GM21529 (cell line): ENCODE measurements at regions not wholly inside any gene's neighbourhood (a gene's known extent, or its start where the extent isn't known, plus 50 kb on each side); places are given as distances from the start of the nearest gene placed in this dataset.
"Not testable (repeated sequence)": the region's sequence is repeated elsewhere in the genome, so short reads cannot be mapped to it uniquely, and the experiment has no call there.

Experiments used
- ATAC-seq: cut with Tn5 transposase; IDR thresholded peaks from one replicate; pipeline ENCODE4 v1.9.1; 2021; ENCODE audit not compliant: unreplicated experiment

GRCh38 chr15:20104551-20104950 is 437.0 kb downstream of the GOLGA6L6 start:
- not testable (repeated sequence) for ATAC-seq

DNA sequence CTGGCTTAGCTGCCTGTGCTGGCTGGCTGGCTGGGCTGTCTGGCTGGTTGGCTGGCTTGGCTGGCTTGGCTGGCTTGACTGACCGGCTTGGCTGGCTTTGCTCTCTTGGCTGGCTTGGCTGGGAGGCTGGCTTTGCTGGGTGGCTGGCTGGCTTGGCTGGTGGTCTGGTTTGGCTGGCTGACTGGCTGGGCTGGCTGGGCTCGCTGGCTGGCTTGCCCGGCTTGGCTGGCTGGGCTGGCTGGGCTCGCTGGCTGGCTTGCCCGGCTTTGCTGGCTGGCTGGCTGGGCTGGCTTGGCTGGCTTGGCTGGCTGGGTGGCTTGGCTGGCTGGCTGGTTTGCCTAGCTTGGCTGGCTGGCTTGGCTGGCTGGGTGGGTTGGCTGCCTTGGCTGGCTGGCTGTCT is 438.7 kb downstream of the GOLGA6L6 start:
- not testable (repeated sequence) for ATAC-seq

- ATAC-seq = not testable (repeated sequence)
Measured at GRCh38 chr15:20102209-20102608, 439.4 kb downstream of the GOLGA6L6 start.

GRCh38 chr15:20101281-20101680 is 440.3 kb downstream of the GOLGA6L6 start:
- ATAC-seq = not testable (repeated sequence)

GRCh38 chr15:20100604-20101270 is 440.9 kb downstream of the GOLGA6L6 start:
- not testable (repeated sequence) for ATAC-seq

DNA sequence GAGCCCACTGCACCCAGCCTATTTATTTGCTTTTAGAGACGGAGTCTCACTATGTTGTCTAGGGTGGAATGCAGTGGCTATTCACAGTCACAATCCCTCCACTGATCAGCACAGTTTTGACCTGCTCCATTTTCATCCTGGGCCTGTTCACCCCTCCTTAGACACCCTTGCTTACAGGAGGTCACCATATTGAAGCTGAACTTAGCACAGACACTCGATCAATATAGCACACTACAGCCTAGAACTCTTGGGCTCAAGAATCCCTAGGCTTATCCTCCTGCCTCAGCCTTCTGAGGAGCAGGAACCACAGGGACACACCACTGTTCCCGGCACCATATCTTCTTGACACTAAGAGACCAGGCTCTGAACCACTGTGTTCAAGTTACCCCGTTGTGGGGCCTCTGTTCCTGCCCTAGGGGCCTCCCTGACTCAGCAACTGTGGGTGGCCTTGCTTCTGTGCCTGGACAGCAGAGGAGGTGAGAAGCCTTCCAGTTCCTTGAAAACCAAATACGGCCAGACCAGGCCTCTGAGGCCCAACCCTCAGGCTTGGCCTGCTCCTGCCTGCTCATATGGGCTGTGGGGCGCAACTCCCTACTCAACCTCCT is 445.8 kb downstream of the GOLGA6L6 start:
- not testable (repeated sequence) for ATAC-seq

DNA sequence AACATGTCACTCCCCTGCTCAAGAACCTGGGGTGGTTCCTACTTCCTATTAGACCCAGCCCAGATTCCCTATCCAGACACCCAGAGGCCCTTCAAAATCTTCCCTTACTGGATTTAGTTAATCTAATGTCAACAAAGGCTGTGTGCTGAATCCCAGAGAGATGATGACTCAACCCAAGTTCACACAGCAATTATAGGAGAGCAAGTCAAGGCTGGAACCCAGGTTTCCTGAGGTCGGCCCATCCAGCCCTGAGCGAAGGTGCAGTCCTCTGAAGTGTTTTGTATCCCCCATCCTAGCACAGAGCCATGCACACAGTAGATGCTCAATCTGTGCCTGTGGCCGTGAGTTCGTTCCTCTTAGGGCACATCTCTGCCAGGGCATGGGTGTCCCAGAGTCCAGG is 452.1 kb downstream of the GOLGA6L6 start:
- not testable (repeated sequence) for ATAC-seq

GRCh38 chr15:20084026-20084425 is 457.6 kb downstream of the GOLGA6L6 start:
- ATAC-seq = not testable (repeated sequence)

DNA sequence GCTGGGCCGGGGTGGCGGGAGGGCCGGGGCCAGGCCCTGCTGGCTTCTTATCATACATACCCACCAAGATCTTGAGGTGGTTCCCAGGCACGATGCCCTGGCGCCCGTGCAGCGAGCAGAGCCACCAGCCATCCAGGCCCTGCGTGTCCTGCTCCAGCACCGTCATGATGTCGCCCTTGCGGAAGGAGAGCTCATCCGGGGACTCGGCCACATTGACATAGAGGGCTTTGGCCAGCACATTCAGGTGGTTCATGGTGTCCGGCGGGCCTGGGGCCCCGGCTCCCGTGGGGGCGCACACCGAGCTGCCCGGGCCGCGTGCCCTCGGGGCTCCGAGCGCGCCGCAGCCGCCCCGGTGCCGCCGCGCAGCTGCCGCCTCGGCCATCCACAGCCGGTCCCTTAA is 467.5 kb downstream of the GOLGA6L6 start:
- not testable (repeated sequence) for ATAC-seq

DNA sequence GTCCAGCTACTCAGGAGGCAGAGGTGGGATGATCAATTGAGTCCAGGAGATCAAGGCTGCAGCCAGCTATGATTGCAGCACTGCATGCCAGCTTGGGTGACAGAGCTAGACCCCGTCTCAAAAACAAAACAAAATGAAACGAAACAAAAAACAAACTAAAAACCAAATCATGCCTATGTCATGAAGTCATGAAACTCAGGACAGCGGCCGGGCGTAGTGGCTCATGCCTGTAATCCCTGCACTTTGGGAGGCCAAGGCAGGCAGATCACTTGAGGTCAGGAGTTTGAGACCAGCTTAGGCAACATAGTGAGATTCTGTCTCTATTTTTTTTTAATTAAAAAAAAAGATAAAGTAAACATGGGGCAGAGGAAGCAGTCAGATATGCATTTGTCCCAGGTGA is 472.6 kb downstream of the GOLGA6L6 start:
- not testable (repeated sequence) for ATAC-seq

GRCh38 chr15:20066173-20066572 is 475.4 kb downstream of the GOLGA6L6 start:
- not testable (repeated sequence) for ATAC-seq

DNA sequence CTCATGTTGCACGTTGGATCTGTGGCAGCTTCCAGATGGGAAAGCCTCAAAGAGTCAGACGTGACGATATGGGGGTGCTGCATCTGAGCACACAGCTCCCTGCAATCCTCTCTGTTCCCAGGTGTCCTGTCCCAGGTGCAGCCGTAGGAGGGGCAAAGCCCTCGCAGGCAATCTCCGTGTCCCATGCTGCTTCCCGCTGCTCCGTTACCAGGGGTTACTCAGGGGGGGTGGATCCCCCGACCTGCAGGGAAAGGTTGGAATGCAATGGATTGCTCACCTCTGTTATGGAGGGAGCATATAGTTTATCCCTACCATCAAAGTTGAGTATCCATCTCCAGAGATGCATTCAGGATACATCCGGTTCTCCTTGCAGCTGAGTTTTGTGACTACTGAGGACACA is 476.1 kb downstream of the GOLGA6L6 start:
- not testable (repeated sequence) for ATAC-seq

GRCh38 chr15:20063167-20063566 is 478.4 kb downstream of the GOLGA6L6 start:
- not testable (repeated sequence) for ATAC-seq

GRCh38 chr15:20060838-20061237 is 480.8 kb downstream of the GOLGA6L6 start:
- ATAC-seq = not testable (repeated sequence)

- not testable (repeated sequence) for ATAC-seq
Measured at GRCh38 chr15:20056871-20057270, 484.7 kb downstream of the GOLGA6L6 start.

DNA sequence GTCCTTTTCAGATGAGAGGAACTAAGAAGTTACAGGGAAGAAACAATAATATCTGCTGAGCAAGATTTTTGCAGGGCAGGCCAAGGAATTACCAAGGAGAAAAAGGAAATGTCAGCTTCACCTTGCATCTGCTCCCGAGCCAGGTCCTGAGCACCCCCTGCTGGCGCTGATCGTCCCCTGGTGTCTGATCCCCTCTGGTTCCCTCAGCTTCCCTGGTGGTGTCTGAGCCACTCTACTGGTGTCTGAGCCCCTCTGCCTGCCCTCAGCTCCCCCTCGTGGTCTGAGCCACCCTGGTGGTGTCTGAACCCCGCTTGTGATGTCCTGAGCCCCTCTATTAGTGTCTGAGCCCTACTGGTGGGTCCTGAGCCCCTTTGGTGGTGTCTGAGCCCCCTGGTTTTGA is 485.7 kb downstream of the GOLGA6L6 start:
- ATAC-seq = not testable (repeated sequence)

DNA sequence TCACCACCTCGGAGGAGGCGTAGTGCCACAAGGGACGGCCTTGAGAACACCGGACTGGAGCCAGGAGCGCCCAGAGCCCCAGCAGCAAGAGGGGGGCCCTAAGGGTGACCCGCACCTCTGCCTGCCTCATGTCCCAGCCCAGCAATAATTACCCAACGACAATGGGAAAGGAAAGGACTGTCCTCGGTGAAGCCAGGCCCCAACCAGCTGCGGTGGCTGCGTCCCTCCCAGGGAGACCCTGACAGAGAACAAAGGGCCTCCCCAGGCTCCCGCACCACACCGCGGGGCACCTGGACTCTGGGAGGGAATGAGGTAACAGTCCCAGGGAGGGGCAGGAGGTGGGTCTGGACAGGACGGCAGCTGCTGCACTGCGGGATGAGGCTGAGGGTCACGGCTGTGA is 493.4 kb downstream of the GOLGA6L6 start:
- not testable (repeated sequence) for ATAC-seq

GRCh38 chr15:20045165-20045564 is 496.4 kb downstream of the GOLGA6L6 start:
- ATAC-seq = not testable (repeated sequence)

- ATAC-seq = not testable (repeated sequence)
Measured at GRCh38 chr15:20040691-20041090, 500.9 kb downstream of the GOLGA6L6 start.

GRCh38 chr15:20025040-20025439 is 516.6 kb downstream of the GOLGA6L6 start:
- ATAC-seq = not testable (repeated sequence)

GRCh38 chr15:20022349-20022748 is 519.3 kb downstream of the GOLGA6L6 start:
- ATAC-seq = not testable (repeated sequence)

- not testable (repeated sequence) for ATAC-seq
Measured at GRCh38 chr15:20021351-20021750, 520.2 kb downstream of the GOLGA6L6 start.
